DOHH2 (cell line): ENCODE measurements at regions not wholly inside any gene's neighbourhood (a gene's known extent, or its start where the extent isn't known, plus 50 kb on each side); places are given as distances from the start of the nearest gene placed in this dataset.

ENCODE experiments used
- EZH2phosphoT487 ChIP-seq: fragments of 200-600 bp; sonication (generic); IDR thresholded peaks from 2 replicates; pipeline ENCODE4 v1.6.1; 2017; ENCODE audit warnings: borderline replicate concordance, mild to moderate bottlenecking, antibody characterized with exemption, low read length, moderate library complexity, mixed read lengths
- TF ChIP-seq, protein P1 (sequence below): fragments of 200-600 bp; sonication (generic); IDR thresholded peaks from one replicate; pipeline ENCODE4 v1.5.1; 2014; ENCODE audit warnings: antibody characterized with exemption, mild to moderate bottlenecking, low read depth, low read length; ENCODE audit not compliant: poor library complexity, severe bottlenecking

DNA sequence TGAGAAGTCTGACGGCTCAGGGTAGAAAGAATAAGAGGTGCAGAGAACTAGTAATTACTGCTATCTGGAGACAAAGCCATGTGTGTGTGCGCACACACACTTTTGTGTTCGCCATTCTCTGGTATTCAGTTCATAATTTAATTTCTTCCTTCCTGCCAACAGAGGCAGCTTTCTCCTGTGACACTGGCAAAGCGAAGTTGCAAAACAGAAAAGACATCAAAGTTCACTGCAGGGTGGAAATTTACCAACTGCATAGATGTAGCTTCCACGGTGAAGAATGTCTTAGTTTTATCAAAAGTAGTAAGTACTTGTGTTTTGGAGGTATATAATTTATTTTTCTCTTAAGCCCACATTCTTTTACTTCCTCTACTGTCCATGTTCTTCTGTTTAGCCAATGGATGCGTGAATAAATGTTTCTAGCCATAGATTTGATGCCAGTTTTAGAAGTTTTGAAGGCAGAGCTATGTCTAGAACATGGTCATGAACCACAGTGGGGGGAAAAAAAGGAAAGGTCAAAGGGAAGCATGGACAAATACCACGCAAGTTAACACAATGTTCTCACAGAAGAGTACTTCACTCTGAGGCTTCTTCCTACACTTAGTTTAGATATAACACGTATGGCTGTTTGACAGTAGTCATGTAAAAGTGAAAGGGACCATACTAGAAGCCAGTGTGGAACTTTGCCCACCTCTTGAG is 536.5 kb upstream of the GRIA1 start:
- TF ChIP-seq, protein P1, sequence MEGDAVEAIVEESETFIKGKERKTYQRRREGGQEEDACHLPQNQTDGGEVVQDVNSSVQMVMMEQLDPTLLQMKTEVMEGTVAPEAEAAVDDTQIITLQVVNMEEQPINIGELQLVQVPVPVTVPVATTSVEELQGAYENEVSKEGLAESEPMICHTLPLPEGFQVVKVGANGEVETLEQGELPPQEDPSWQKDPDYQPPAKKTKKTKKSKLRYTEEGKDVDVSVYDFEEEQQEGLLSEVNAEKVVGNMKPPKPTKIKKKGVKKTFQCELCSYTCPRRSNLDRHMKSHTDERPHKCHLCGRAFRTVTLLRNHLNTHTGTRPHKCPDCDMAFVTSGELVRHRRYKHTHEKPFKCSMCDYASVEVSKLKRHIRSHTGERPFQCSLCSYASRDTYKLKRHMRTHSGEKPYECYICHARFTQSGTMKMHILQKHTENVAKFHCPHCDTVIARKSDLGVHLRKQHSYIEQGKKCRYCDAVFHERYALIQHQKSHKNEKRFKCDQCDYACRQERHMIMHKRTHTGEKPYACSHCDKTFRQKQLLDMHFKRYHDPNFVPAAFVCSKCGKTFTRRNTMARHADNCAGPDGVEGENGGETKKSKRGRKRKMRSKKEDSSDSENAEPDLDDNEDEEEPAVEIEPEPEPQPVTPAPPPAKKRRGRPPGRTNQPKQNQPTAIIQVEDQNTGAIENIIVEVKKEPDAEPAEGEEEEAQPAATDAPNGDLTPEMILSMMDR: no peak
- TF ChIP-seq EZH2phosphoT487: no peak
